ENCODE measurements at regions not wholly inside any gene's neighbourhood (a gene's known extent, or its start where the extent isn't known, plus 50 kb on each side); places are given as distances from the start of the nearest gene placed in this dataset.

- no peak for DNase-seq (ENCODE audit: low spot score)
These were observed 308.1 kb upstream of the FLRT2 start for GRCh38 chr14:85221832-85222231.

- DNase-seq (ENCODE audit: low spot score): no peak
These were observed 307.6 kb upstream of the FLRT2 start for GRCh38 chr14:85222341-85222740.

- DNase-seq (ENCODE audit: low spot score): no peak
These were observed 306.3 kb upstream of the FLRT2 start for GRCh38 chr14:85223667-85224066.

DNA sequence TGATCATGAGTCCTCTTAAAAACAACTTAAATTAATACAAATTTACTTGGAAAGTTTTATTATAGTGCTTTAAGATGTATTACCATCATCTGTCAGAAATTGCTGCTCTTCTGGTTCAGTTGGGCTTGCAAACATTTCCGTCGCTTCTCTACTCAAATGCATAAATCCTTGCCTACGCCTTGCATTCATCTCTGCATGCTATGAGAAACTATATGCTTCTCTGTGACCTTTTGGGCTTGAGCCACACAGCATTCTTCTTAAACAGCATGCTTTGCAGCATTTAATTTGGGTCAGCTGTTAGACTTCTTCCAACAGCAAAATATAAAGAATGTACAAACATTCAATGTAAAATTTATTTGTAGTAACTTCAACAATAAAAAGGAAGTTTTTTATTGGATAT lies 305.7 kb upstream of the FLRT2 start:
- no peak for DNase-seq (ENCODE audit: low spot score)

DNA sequence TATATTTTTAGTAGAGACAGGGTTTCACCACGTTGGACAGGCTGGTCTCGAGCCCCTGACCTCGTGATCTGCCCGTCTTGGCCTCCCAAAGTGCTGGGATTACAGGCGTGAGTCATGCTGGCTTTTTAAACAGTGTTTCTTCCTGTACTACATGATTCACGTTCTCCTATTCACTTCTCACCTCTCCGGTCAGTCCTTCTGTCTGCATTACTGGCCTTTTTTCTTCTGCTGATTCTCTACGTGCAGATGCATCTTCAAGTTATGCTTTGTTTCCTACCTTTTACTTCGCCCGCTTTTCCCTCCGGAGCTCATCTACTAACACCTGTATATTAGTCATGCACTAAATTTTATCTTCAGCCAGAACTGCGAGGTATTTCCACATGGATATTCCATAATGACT lies 296.2 kb upstream of the FLRT2 start:
- DNase-seq (ENCODE audit: low spot score): no peak

GRCh38 chr14:85234156-85235025 lies 295.6 kb upstream of the FLRT2 start:
- no peak for DNase-seq (ENCODE audit: low spot score)

DNA sequence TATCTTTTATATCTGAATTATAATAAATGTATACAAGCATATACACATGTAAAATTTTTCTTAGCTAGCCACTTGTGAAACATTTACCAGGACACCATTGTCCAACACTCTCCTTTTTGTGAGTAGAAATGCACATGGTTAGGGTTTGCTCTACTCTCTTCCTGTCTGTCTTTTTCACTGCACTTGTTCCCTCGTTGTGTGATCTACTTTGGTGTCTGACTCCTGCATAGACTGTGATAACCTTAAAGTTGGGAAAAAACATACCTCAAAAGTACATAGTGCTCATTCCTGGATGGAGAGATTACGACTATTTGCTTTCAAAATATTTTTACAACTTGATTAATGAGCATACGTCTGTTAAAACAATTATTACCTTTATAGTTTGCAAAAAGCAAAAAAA lies 294.1 kb upstream of the FLRT2 start:
- no peak for DNase-seq (ENCODE audit: low spot score)

DNA sequence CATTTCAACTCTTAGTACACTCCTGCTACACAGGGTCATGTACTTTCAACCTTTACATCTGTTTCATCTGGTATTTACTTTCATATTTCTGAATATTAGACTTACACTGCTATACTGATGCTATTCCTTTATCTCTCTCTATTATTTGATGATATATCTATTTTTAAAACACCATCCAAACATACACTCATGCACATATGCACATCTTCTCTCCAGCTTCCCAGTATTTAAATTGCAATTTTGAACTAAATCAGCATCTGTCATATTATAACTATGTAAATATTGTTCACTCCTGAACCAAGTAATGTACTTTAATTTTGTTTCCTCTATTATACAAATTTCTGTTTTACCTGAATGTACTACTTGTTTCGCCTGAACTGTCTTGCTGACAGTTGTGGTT lies 293.6 kb upstream of the FLRT2 start:
- no peak for DNase-seq (ENCODE audit: low spot score)

GRCh38 chr14:85239791-85240190 lies 290.2 kb upstream of the FLRT2 start:
- no peak for DNase-seq (ENCODE audit: low spot score)

DNA sequence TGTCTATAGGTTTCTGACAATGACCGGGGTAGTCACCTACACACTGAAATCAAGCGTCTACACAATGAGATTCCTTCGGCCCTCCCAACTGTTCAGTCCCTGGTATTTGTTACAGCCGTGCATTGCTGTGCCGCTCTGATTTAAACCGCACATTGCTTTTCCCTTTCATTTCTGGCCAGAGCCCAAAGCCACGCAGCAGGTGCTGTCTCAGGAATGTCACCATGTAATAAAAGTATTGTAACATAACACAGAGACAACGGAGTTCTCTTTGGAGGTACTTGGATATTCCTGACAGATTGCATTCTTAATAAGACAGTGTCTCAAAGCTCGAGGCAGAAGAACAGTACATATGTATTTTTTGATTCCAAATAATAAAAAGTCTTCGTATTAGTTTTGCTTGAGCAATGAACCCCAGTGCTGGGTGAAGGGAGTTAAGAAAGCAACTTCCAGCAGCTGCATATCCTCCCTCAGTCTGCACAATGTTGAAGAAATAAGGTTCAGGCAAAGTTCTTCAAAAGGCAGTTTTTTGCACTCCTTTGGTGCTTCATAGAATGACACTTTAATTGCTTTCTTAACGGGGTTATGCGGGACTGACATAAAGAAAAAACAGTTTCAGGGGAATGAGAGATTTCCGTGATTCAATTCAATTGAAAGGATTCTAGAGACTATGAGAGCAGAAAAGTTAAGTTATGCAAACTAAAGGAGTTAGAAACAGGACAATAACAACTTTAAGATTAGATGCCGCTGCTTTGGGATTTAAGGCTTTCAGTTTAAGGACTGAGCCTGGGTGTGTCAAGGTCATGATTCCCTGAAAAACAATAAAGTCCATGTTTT lies 288.7 kb upstream of the FLRT2 start:
- no peak for DNase-seq (ENCODE audit: low spot score)

GRCh38 chr14:85242666-85243065 lies 287.3 kb upstream of the FLRT2 start:
- no peak for DNase-seq (ENCODE audit: low spot score)

GRCh38 chr14:85243321-85243720 lies 286.6 kb upstream of the FLRT2 start:
- DNase-seq (ENCODE audit: low spot score): no peak

GRCh38 chr14:85247071-85247470 lies 282.9 kb upstream of the FLRT2 start:
- DNase-seq (ENCODE audit: low spot score): no peak

DNA sequence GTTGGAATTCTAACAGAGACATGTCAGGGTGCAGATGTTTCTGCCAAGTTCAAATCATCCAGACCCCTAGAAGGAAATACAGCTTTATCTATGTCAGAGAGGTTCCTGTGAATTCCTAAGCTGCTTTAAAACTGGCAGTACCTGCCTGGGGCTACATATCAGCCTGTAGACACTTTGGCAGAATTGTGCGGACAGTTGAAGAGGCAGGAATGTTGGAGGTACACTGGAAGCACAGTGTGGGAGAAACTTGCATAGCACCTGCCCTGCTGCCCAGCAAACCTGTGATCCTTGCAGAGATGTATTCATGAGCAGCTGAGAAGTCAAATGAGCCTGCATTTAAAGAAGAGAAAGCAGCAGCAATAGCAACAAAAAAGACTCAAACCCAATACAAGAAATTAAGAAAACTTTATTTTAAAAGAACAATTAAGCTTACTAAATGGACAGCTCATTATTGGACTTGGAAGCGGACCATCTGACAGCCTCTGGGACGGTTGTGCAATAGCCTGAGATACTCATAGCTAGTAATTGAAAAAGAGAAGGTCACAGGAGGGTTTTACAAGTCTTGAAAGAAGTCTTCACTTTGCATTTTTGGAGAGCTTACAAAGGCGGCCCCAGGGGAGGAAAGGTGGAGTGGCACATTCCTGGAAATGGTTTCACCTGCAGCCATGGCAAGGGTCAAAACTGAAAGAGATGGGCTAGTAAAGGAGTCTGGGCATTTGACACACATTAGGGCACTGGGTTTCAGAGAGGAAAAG lies 280.9 kb upstream of the FLRT2 start:
- no peak for DNase-seq (ENCODE audit: low spot score)

DNA sequence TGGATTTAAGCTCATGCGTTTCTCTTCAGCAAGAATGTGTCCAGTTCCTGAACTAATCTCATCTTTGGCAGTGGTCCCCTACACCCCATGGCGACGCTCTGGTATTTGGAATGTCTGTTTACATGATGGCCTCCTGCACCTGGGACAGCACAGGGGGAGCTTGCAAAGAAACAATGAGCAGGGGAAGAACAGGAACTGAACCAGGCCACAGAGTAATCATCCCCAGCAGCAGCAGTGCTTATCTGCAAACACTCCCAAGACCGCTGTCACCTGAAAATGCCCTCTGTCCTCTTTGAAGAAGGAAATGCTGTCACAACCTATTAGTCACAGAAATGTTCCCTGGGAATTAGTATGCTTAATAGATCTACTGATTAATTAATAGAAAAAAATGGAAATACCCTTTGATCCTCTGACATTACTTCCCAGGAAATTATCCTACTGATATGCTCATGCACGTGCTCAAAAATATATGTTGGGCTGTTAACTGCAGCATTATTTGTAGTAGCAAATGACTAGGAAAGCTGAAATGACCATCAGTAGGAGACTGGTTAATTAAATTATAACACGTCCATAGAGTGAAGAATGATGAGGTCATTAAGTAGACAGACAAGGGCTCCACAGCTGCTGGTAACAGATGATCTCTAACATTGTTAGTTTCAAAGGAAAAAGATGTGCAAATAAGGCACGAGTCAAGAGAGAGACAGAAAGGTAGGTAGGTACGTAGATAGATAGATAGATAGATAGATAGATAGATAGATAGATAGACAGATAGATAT lies 279.3 kb upstream of the FLRT2 start:
- no peak for DNase-seq (ENCODE audit: low spot score)

DNA sequence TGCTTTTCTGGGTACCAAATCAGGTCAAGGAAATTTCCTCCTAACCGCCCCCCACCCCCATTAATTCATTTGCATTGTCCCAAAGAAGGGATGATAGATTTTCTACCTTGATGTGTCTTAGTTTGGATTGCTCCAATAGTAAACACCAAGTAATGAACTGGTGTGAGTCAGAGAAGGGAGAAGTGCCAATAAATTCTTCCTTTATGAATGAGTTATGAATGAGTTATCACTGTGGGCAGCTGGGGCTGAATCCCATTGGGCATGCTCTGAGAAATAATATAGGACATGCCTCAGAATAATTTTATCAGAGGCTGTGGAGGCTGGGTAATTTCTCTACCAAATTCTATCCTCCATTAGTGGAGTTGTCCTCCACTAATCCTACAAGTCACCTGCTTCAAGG lies 277.9 kb upstream of the FLRT2 start:
- no peak for DNase-seq (ENCODE audit: low spot score)

- DNase-seq (ENCODE audit: low spot score): no peak
These were observed 275.2 kb upstream of the FLRT2 start for GRCh38 chr14:85254711-85255110.

DNA sequence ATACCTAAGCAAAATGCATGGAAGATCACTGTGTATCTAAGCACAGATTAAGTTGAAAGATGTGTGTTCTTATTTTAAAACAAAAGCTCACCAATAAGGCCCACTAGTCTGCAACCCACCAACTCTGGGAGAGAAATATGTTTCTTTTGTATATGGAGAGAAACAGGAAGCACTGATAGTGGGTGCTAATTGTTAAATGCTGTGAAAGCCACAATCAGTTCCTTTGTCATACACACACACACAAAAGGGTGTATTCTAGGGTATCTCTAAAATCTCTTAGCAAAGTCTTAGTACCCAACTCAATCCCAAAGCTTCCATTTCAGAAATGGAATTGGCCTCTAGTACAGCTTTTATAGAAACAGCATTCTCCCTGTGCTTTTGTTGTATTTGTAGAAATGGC lies 272.7 kb upstream of the FLRT2 start:
- no peak for DNase-seq (ENCODE audit: low spot score)

GRCh38 chr14:85263916-85264675 lies 265.8 kb upstream of the FLRT2 start:
- no peak for DNase-seq (ENCODE audit: low spot score)

- peak; percentile 69 for DNase-seq (ENCODE audit: low spot score)
These were observed 256.8 kb upstream of the FLRT2 start for GRCh38 chr14:85273099-85273677.

- no peak for DNase-seq (ENCODE audit: low spot score)
These were observed 256.0 kb upstream of the FLRT2 start for GRCh38 chr14:85273952-85274351.

All from globus pallidus (tissue), 1 donor.